BLaER1 (cell line): ENCODE measurements at regions not wholly inside any gene's neighbourhood (a gene's known extent, or its start where the extent isn't known, plus 50 kb on each side); places are given as distances from the start of the nearest gene placed in this dataset.
"Not testable (repeated sequence)": the region's sequence is repeated elsewhere in the genome, so short reads cannot be mapped to it uniquely, and the experiment has no call there.

Source experiments
- H3K27ac ChIP-seq: shearing (Covaris generic); formaldehyde crosslinking; 2 replicates; pipeline ENCODE4 v1.8.1; 2022
- H3K27me3 ChIP-seq: shearing (Covaris generic); formaldehyde crosslinking; 2 replicates; pipeline ENCODE4 v1.8.1; 2022
- H3K36me3 ChIP-seq: shearing (Covaris generic); formaldehyde crosslinking; 2 replicates; pipeline ENCODE4 v1.8.1; 2022
- H3K4me1 ChIP-seq: shearing (Covaris generic); formaldehyde crosslinking; 2 replicates; pipeline ENCODE4 v1.8.1; 2022
- H3K4me2 ChIP-seq: shearing (Covaris generic); formaldehyde crosslinking; 2 replicates; pipeline ENCODE4 v1.8.1; 2022
- H3K4me3 ChIP-seq: shearing (Covaris generic); formaldehyde crosslinking; 2 replicates; pipeline ENCODE4 v1.8.1; 2022
- H3K9ac ChIP-seq: shearing (Covaris generic); formaldehyde crosslinking; 2 replicates; pipeline ENCODE4 v1.8.1; 2022
- H3K9me3 ChIP-seq: shearing (Covaris generic); formaldehyde crosslinking; 2 replicates; pipeline ENCODE4 v1.8.1; 2022
- H4K20me1 ChIP-seq: shearing (Covaris generic); formaldehyde crosslinking; 2 replicates; pipeline ENCODE4 v1.8.1; 2022
- Cebpa-rat ChIP-seq: shearing (Covaris generic); IDR thresholded peaks from 2 replicates; pipeline ENCODE4 v1.8.1; 2022

DNA sequence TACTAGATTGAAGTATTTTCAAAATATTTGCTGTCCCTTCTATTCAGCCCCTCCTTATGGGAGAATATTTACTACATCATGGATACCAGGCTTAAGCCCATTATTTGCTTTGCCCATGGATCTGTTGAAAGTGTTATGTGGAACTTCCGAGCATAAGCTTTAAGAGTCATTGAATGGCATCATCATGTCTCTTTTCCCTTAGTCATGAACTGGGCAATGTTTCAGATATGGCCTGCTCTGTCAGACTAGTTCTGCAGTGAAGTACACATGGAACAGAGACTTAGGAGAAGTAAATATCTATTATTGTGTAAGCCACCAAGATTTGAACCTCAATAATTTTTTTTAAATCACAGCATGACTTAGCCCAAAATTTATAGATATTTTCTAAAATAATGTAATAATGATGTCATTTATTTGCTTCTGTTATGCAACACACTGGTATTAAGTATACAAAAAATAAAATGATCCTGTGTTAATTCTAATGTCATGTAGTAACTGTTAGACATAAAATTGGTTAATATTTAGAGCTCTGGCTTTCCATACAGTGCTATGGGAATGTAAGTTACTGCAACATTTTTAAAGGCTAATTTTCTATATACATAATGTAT lies 1097.3 kb downstream of the SLC16A7 start:
- H3K36me3 ChIP-seq: no peaks in the 10 kb centered on the region
- no peak for TF ChIP-seq Cebpa-rat
- H3K4me2 ChIP-seq: no peak overlapping the region
- H4K20me1 ChIP-seq: no peaks in the 10 kb centered on the region
- H3K27ac ChIP-seq: no peak overlapping the region
- H3K27me3 ChIP-seq: no peaks in the 10 kb centered on the region
- H3K9ac ChIP-seq: no peak overlapping the region
- H3K4me1 ChIP-seq: no peaks in the 10 kb centered on the region
- no peak overlapping the region for H3K4me3 ChIP-seq
- H3K9me3 ChIP-seq: peaks cover 10% of the 10 kb centered on the region

DNA sequence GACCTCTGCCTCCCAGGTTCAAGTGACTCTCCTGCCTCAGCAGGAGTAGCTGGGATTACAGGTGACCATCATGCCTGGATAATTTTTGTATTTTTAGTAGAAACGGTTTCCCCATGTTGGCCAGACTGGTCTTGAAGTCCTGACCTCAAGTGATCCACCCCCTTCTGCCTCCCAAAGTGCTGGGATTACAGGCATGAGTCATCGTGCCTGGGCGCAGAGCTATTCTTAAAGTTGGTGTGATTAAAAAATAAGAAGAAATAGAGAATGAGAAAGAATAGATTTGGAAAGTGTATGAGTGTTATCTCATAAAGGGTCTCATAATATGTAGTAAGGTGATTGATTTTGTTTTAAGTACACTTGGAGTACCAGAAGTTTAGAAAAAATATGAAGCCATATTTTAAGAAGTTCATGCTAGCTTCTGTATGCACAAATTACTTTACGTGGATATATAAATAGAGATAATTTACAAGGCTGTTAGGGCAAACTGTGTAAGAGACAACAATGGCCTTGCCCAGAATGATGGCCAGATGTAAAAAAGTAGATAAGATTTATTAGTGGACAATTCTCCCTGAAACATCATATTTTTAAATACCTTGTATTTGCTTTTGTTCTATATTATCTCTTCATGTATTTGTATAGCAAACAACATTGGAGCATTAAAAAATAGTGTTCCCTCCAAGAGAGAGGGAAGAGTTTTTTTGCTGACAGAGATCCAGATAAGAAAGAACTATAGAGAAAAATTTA lies 1108.5 kb downstream of the SLC16A7 start:
- Histone ChIP-seq H3K27ac (no peak overlapping the region), H3K4me2 (no peak overlapping the region), H3K4me1 (no peaks in the 10 kb centered on the region), H3K9ac (no peak overlapping the region), H4K20me1 (no peaks in the 10 kb centered on the region), H3K9me3 (no peaks in the 10 kb centered on the region), H3K36me3 (no peaks in the 10 kb centered on the region), H3K27me3 (no peaks in the 10 kb centered on the region), H3K4me3 (no peak overlapping the region)
- TF ChIP-seq Cebpa-rat: no peak

DNA sequence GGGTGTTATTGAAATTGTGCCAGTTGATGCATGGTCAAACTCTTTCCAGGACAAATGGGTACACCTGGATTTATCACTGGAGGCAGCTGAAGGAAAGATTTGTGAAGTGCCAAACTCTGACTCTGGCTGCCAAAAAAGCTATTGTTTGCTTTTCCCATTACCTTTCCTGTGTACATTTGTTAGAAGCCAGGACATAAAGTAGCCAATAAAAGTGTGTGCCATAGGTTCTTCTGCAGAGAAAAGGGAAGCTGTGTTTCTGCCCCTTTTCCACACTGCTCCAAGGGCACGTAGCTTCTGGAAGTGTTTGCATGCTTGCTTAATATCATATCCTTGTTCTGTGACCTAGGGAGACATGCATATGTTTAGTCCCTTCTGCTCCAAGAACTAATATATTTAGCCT lies 1114.4 kb downstream of the SLC16A7 start:
- Histone ChIP-seq H3K4me3 (no peak overlapping the region), H3K9ac (no peak overlapping the region), H3K4me2 (no peak overlapping the region), H3K9me3 (no peaks in the 10 kb centered on the region), H3K4me1 (no peaks in the 10 kb centered on the region), H3K27me3 (no peaks in the 10 kb centered on the region), H3K36me3 (no peaks in the 10 kb centered on the region), H4K20me1 (no peaks in the 10 kb centered on the region), H3K27ac (no peak overlapping the region)
- no peak for TF ChIP-seq Cebpa-rat

DNA sequence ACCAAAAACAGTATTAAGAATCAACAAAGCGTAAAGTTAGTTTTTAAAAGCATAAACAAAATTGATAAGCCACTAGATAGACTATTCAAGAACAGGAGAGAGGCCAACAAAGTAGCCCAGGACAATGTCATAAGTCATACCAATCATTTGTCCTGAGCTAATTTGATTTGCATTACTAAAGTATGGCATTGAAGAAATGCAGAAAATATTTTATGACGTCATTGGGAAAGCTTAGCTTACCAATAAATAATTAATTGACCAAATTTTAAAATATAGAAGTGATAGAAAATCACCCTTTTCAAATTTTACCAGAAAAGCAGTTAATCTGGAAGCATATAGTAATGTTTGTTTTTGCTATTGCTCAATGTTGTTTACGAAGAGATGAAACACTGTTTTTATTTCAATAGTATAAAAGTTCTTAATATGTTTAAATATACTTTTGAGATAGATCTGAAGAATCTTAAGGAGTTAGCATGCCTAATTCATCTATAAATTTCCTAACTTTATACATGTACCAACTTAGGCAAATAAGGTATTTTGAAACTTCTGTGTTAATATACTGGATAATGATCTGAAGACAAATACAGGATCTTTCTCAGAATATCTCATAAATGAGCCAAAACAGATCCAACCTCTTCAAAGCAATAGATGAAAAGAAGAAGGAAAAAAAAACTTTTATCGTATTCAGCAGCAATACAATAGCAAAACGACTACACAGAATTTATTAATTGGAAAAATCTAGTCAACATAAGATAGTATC lies 1118.5 kb downstream of the SLC16A7 start:
- Histone ChIP-seq H3K27me3 (no peaks in the 10 kb centered on the region), H3K4me3 (no peak overlapping the region), H3K4me2 (no peak overlapping the region), H3K9ac (no peak overlapping the region), H3K36me3 (no peaks in the 10 kb centered on the region), H3K4me1 (no peaks in the 10 kb centered on the region), H3K9me3 (no peaks in the 10 kb centered on the region), H3K27ac (no peak overlapping the region), H4K20me1 (no peaks in the 10 kb centered on the region)
- TF ChIP-seq Cebpa-rat: no peak

DNA sequence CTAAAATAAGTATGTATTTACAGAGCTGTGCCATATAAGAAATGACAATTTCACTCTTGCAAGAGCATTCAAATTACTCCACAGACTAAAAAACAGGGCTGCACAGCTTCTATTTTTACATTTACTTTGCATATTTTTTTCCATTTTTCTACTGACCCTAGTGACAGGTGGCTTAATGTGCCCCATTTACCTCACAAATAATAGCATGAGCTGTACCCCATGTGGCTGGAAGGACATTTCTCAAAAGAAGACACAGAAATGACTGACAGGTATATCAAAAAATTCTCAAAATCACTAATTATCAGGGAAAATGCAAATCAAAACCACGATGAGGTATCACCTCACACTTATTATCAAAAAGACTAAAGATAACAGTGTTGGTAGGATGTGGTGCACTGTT lies 1128.6 kb downstream of the SLC16A7 start:
- Histone ChIP-seq H3K4me3 (no peak overlapping the region), H3K4me2 (no peak overlapping the region), H3K27ac (no peak overlapping the region), H3K9me3 (no peaks in the 10 kb centered on the region), H3K4me1 (no peaks in the 10 kb centered on the region), H3K27me3 (no peaks in the 10 kb centered on the region), H3K36me3 (no peaks in the 10 kb centered on the region), H4K20me1 (no peaks in the 10 kb centered on the region), H3K9ac (no peak overlapping the region)
- TF ChIP-seq Cebpa-rat: no peak

DNA sequence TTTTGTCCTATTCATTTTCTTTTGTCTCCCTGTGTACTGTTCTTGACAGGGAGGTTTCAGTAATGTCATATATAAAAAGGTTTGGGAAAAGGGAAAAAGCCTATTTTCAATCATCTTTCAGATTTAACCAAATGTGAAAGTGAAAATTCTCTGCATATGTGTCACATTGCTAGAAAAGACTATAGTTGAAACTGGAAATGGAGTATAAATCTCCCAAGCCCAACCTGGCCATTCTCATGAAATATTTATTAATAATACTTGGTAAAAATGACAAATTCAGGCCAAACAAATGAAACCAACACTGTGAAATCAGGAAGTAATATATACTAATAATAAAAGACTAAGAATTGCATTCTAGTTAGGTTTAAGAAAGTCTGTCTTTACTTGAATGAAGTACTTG lies 1129.2 kb downstream of the SLC16A7 start:
- H3K9me3 ChIP-seq: no peaks in the 10 kb centered on the region
- no peak for TF ChIP-seq Cebpa-rat
- H3K27me3 ChIP-seq: no peaks in the 10 kb centered on the region
- no peaks in the 10 kb centered on the region for H4K20me1 ChIP-seq
- no peak overlapping the region for H3K4me3 ChIP-seq
- no peaks in the 10 kb centered on the region for H3K4me1 ChIP-seq
- H3K27ac ChIP-seq: no peak overlapping the region
- H3K36me3 ChIP-seq: no peaks in the 10 kb centered on the region
- no peak overlapping the region for H3K9ac ChIP-seq
- H3K4me2 ChIP-seq: no peak overlapping the region

DNA sequence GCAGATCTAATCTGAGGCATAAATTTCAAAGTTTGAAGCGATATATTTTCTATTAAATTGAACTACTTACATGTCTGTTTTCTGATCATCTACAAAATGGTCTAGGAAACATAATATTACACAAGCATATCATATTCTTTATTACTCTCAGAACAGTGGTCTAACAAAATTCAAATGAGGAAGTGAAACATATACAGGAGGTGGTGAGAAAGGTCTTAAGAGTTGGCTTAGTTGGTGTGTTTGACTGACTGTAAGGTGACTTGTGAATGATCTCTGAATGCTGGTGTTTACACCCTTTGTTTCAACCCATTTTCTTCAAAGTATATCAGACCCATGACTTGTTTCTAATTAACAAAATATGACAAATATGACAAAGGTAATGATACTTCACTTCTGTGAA lies 1156.8 kb downstream of the SLC16A7 start:
- no peak overlapping the region for H3K4me2 ChIP-seq
- no peaks in the 10 kb centered on the region for H3K36me3 ChIP-seq
- H3K4me3 ChIP-seq: no peak overlapping the region
- H3K4me1 ChIP-seq: no peaks in the 10 kb centered on the region
- H4K20me1 ChIP-seq: no peaks in the 10 kb centered on the region
- H3K27me3 ChIP-seq: no peaks in the 10 kb centered on the region
- no peaks in the 10 kb centered on the region for H3K9me3 ChIP-seq
- H3K9ac ChIP-seq: no peak overlapping the region
- no peak overlapping the region for H3K27ac ChIP-seq
- no peak for TF ChIP-seq Cebpa-rat

DNA sequence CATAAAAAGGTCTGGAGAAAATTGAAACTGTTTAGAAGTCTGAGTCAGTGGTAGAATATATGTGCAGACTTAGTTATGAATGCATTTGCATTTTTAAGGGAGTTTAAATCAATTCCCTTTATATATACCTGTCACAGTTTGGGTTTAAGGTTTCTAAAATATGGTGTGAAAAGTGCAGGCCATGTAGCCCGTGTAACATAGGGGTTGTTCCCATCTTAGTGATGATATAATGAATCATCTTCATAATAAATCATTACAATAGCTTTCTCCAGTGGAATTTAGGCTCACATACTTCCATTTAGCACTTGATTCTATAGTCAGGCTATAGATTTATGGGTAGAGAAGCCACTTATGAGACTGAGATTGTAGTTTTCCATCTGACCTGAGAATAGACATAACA lies 1162.4 kb downstream of the SLC16A7 start:
- Histone ChIP-seq H3K9me3 (no peaks in the 10 kb centered on the region), H3K4me3 (no peak overlapping the region), H3K4me2 (no peak overlapping the region), H3K9ac (no peak overlapping the region), H3K27me3 (no peaks in the 10 kb centered on the region), H3K36me3 (no peaks in the 10 kb centered on the region), H4K20me1 (no peaks in the 10 kb centered on the region), H3K4me1 (no peaks in the 10 kb centered on the region), H3K27ac (no peak overlapping the region)
- no peak for TF ChIP-seq Cebpa-rat

DNA sequence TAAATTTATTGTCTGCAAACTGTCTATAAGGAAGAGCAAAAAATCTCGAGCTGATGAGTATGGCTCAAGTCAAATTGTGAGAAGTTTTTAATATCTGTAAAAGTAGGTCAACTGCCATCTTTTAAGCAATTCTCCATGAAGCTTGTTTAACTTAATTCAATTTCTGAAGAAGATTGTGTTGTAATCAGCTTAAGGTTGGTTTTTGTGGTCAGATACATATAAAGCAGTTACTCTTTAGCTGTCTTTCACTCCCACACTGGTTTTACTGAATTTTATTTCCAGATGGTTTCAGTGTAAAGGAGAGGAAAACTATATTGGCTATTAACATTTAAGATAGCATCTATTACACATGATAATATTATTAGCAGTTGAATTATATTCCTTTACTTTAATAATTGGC lies 1165.1 kb downstream of the SLC16A7 start:
- no peak overlapping the region for H3K9ac ChIP-seq
- no peaks in the 10 kb centered on the region for H3K4me1 ChIP-seq
- H3K9me3 ChIP-seq: no peaks in the 10 kb centered on the region
- no peak overlapping the region for H3K4me3 ChIP-seq
- TF ChIP-seq Cebpa-rat: no peak
- no peaks in the 10 kb centered on the region for H4K20me1 ChIP-seq
- H3K4me2 ChIP-seq: no peak overlapping the region
- no peak overlapping the region for H3K27ac ChIP-seq
- no peaks in the 10 kb centered on the region for H3K36me3 ChIP-seq
- H3K27me3 ChIP-seq: no peaks in the 10 kb centered on the region

DNA sequence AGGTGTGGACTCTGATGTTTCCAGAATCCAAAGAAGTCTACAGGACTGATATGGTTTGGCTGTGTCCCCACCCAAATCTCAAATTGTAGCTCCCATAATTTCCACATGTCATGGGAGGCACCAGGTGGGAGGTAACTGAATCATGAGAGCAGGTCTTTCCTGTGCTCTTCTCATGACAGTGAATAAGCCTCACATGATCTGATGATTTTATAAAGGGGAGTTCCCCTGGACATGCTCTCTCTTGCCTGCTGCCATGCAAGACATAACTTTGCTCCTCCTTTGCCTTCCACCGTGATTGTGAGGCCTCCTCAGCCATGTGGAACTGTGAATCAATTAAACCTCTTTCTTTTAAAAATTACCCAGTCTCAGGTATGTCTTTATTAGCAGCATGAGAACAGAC lies 1205.3 kb downstream of the SLC16A7 start:
- not testable (repeated sequence) for H3K4me3 ChIP-seq, H3K9me3 ChIP-seq, H3K36me3 ChIP-seq, H3K4me1 ChIP-seq, H3K27ac ChIP-seq, H4K20me1 ChIP-seq, H3K27me3 ChIP-seq, H3K9ac ChIP-seq, H3K4me2 ChIP-seq
